ENCODE measurements at regions not wholly inside any gene's neighbourhood (a gene's known extent, or its start where the extent isn't known, plus 50 kb on each side); places are given as distances from the start of the nearest gene placed in this dataset.

DNA sequence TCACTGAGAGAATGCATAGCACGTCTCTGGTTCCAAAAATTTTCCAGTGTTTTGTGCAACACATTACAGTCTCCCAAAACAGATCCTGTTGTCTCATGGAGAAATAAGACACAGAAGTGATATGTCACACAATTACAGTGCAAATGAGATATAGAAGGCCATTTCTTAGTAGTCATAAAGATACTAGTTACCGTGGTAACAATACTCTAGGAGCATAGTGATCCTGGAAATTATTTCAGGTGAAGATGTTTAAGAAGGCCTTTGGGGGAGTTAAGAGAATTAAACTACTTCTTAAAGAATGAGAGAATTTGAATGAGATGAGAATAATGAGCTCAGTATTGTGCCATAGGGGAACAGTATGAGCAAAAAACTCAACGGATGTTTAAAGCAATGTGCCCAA lies 628.0 kb upstream of the MIR17HG start:
- no peaks in the 10 kb centered on the region for H3K9me2 ChIP-seq (ENCODE audit: insufficient read depth)
- TF ChIP-seq ZNF274 (IDR thresholded peaks at IDR 0.05; ENCODE audit: low read depth, low read length) (no peak), SRF (IDR thresholded peaks at IDR 0.05; ENCODE audit: low read depth) (no peak)
- intact Hi-C loops (cut with micrococcal nuclease): no loop called here
- ChIA-PET RAD21 (ENCODE audit: low non-redundant PET in 1 of 2, low total read pairs in 2 of 2, uncharacterized antibody in 2 of 2, unreplicated experiment in 2 of 2) (no interaction called here), CTCF (no interaction called here), POLR2A (no interaction called here)
- no peak overlapping the region for H3K9ac ChIP-seq (ENCODE audit: low read length)
- H3K27ac ChIP-seq (ENCODE audit: low read depth, low read length): no peak overlapping the region
- no peaks in the 10 kb centered on the region for H3K9me3 ChIP-seq (ENCODE audit: control insufficient read depth in 1 of 2, insufficient read depth in 1 of 2, low read depth in 1 of 2, low read length in 2 of 2)
- no peaks in the 10 kb centered on the region for H3K79me2 ChIP-seq (ENCODE audit: insufficient read depth, low read length)
- no peaks in the 10 kb centered on the region for H4K20me1 ChIP-seq (ENCODE audit: insufficient read depth)
- H3K36me3 ChIP-seq (ENCODE audit: control insufficient read depth in 1 of 2, insufficient read depth in 2 of 2, low read length in 2 of 2): no peaks in the 10 kb centered on the region
- DNase-seq (ENCODE audit: low read depth, low spot score) (no peak), ATAC-seq (no peak)
- no TSS peak for BruUV-seq (replicated peaks)
- no peak overlapping the region for H3K4me3 ChIP-seq (replicated peaks in 1 of 2; ENCODE audit: low read depth in 1 of 2, low read length in 2 of 2)
- peaks cover 5 to 12% of the 10 kb centered on the region in 2 experiments; a peak in 3 of 4 replicates for H3K4me1 ChIP-seq (ENCODE audit: control insufficient read depth in 1 of 2, insufficient read depth in 2 of 2, low read length in 2 of 2)
- H3K4me2 ChIP-seq (ENCODE audit: low read length): no peak overlapping the region
- no peak overlapping the region for H2AFZ ChIP-seq (ENCODE audit: low read depth, low read length, poor library complexity, severe bottlenecking)
- H3K27me3 ChIP-seq (ENCODE audit: insufficient read depth, low read length): no peaks in the 10 kb centered on the region

DNA sequence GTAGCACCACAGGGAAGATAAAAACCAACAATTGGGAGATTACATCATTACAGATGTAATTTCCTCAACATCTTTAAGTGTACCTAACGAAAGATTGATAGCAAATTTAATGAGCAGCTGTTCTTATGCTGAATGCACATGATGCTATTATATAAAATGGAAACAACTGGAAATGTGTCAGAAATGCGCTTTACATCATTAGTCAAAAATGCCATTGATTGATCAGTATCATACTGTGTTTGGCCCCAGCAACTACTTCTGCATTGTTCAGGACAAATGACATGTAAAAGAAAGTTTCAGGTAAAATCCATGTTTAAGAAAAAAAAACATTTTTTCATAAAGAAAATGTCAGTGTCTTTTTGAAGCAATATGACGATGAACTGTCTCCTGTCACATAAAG lies 625.5 kb upstream of the MIR17HG start:
- H2AFZ ChIP-seq (ENCODE audit: low read depth, low read length, poor library complexity, severe bottlenecking): no peak overlapping the region
- H3K27me3 ChIP-seq (ENCODE audit: insufficient read depth, low read length): no peaks in the 10 kb centered on the region
- H3K9ac ChIP-seq (ENCODE audit: low read length): no peak overlapping the region
- no peaks in the 10 kb centered on the region for H4K20me1 ChIP-seq (ENCODE audit: insufficient read depth)
- ChIA-PET CTCF (no interaction called here), POLR2A (no interaction called here), RAD21 (ENCODE audit: low non-redundant PET in 1 of 2, low total read pairs in 2 of 2, uncharacterized antibody in 2 of 2, unreplicated experiment in 2 of 2) (no interaction called here)
- no peak for DNase-seq (ENCODE audit: low read depth, low spot score)
- H3K36me3 ChIP-seq (ENCODE audit: control insufficient read depth in 1 of 2, insufficient read depth in 2 of 2, low read length in 2 of 2): no peaks in the 10 kb centered on the region
- peaks cover 5 to 12% of the 10 kb centered on the region in 2 experiments; a peak in 3 of 4 replicates for H3K4me1 ChIP-seq (ENCODE audit: control insufficient read depth in 1 of 2, insufficient read depth in 2 of 2, low read length in 2 of 2)
- TF ChIP-seq CBX3 (IDR thresholded peaks at IDR 0.05; ENCODE audit: low read depth): no peak
- no peak for ATAC-seq
- BruUV-seq (replicated peaks): no TSS peak
- intact Hi-C loops (cut with micrococcal nuclease): no loop called here
- no peaks in the 10 kb centered on the region for H3K79me2 ChIP-seq (ENCODE audit: insufficient read depth, low read length)
- no peak overlapping the region for H3K4me2 ChIP-seq (ENCODE audit: low read length)
- no peaks in the 10 kb centered on the region for H3K9me2 ChIP-seq (ENCODE audit: insufficient read depth)
- H3K9me3 ChIP-seq (ENCODE audit: control insufficient read depth in 1 of 2, insufficient read depth in 1 of 2, low read depth in 1 of 2, low read length in 2 of 2): no peaks in the 10 kb centered on the region
- H3K4me3 ChIP-seq (replicated peaks in 1 of 2; ENCODE audit: low read depth in 1 of 2, low read length in 2 of 2): no peak overlapping the region
- H3K27ac ChIP-seq (ENCODE audit: low read depth, low read length): no peak overlapping the region

- Histone ChIP-seq H3K36me3 (ENCODE audit: control insufficient read depth in 1 of 2, insufficient read depth in 2 of 2, low read length in 2 of 2) (no peaks in the 10 kb centered on the region), H3K9me2 (ENCODE audit: insufficient read depth) (no peaks in the 10 kb centered on the region), H3K9ac (ENCODE audit: low read length) (no peak overlapping the region), H3K4me1 (ENCODE audit: control insufficient read depth in 1 of 2, insufficient read depth in 2 of 2, low read length in 2 of 2) (no peaks in the 10 kb centered on the region), H2AFZ (ENCODE audit: low read depth, low read length, poor library complexity, severe bottlenecking) (no peak overlapping the region), H3K4me3 (replicated peaks in 1 of 2; ENCODE audit: low read depth in 1 of 2, low read length in 2 of 2) (no peak overlapping the region), H3K27ac (ENCODE audit: low read depth, low read length) (no peak overlapping the region), H4K20me1 (ENCODE audit: insufficient read depth) (no peaks in the 10 kb centered on the region), H3K9me3 (ENCODE audit: control insufficient read depth in 1 of 2, insufficient read depth in 1 of 2, low read depth in 1 of 2, low read length in 2 of 2) (no peaks in the 10 kb centered on the region), H3K4me2 (ENCODE audit: low read length) (no peak overlapping the region), H3K27me3 (ENCODE audit: insufficient read depth, low read length) (no peaks in the 10 kb centered on the region), H3K79me2 (ENCODE audit: insufficient read depth, low read length) (no peaks in the 10 kb centered on the region)
- POLR2A ChIA-PET: no interaction called here
- RAD21 ChIA-PET (ENCODE audit: low non-redundant PET in 1 of 2, low total read pairs in 2 of 2, uncharacterized antibody in 2 of 2, unreplicated experiment in 2 of 2): no interaction called here
- intact Hi-C loops (cut with micrococcal nuclease): no loop called here
- ATAC-seq: no peak
- BruUV-seq (replicated peaks): no TSS peak
- CTCF ChIA-PET: no interaction called here
- no peak for DNase-seq (ENCODE audit: low read depth, low spot score)
- TF ChIP-seq ELF1 (IDR thresholded peaks at IDR 0.05; ENCODE audit: borderline replicate concordance, low read depth) (no peak), EZH2phosphoT487 (IDR thresholded peaks at IDR 0.05; ENCODE audit: borderline replicate concordance) (no peak), JUND (IDR thresholded peaks at IDR 0.05) (no peak), ZBTB33 (IDR thresholded peaks at IDR 0.05; ENCODE audit: extremely low read depth, insufficient replicate concordance, low read length) (no peak), CBX3 (IDR thresholded peaks at IDR 0.05; ENCODE audit: low read depth) (no peak), YY1 (IDR thresholded peaks at IDR 0.05; ENCODE audit: extremely low read depth, insufficient replicate concordance, low read depth, low read length) (no peak), EGR1 (IDR thresholded peaks at IDR 0.05; ENCODE audit: low read depth) (no peak)
These were observed 624.1 kb upstream of the MIR17HG start for GRCh38 chr13:90723381-90723780.

Measured in HCT116 (cell line).